GM18861 (cell line): ENCODE measurements at regions not wholly inside any gene's neighbourhood (a gene's known extent, or its start where the extent isn't known, plus 50 kb on each side); places are given as distances from the start of the nearest gene placed in this dataset.

Source experiments
- ATAC-seq: cut with Tn5 transposase; IDR thresholded peaks from one replicate; pipeline ENCODE4 v1.9.1; 2021; ENCODE audit not compliant: unreplicated experiment

GRCh38 chr11:115718945-115719344 is 214.7 kb upstream of the CADM1 start:
- ATAC-seq: no peak

- no peak for ATAC-seq
These were observed 213.9 kb upstream of the CADM1 start for GRCh38 chr11:115718106-115718505.

- no peak for ATAC-seq
These were observed 212.7 kb upstream of the CADM1 start for GRCh38 chr11:115716601-115717529.

GRCh38 chr11:115716080-115716479 is 211.9 kb upstream of the CADM1 start:
- ATAC-seq: no peak

- ATAC-seq: no peak
These were observed 211.1 kb upstream of the CADM1 start for GRCh38 chr11:115715251-115715770.

- no peak for ATAC-seq
These were observed 208.1 kb upstream of the CADM1 start for GRCh38 chr11:115712296-115712695.

GRCh38 chr11:115710980-115711379 is 206.8 kb upstream of the CADM1 start:
- ATAC-seq: no peak

- ATAC-seq: no peak
These were observed 206.2 kb upstream of the CADM1 start for GRCh38 chr11:115710426-115710825.

GRCh38 chr11:115709297-115709696 is 205.1 kb upstream of the CADM1 start:
- ATAC-seq: no peak

GRCh38 chr11:115707180-115707905 is 203.1 kb upstream of the CADM1 start:
- ATAC-seq: no peak

- ATAC-seq: no peak
These were observed 202.5 kb upstream of the CADM1 start for GRCh38 chr11:115706626-115707135.

GRCh38 chr11:115705200-115705599 is 201.0 kb upstream of the CADM1 start:
- ATAC-seq: no peak

- no peak for ATAC-seq
These were observed 197.0 kb upstream of the CADM1 start for GRCh38 chr11:115700981-115701875.

GRCh38 chr11:115700496-115700895 is 196.3 kb upstream of the CADM1 start:
- no peak for ATAC-seq

- ATAC-seq: no peak
These were observed 195.5 kb upstream of the CADM1 start for GRCh38 chr11:115699733-115700132.

- ATAC-seq: no peak
These were observed 195.1 kb upstream of the CADM1 start for GRCh38 chr11:115699326-115699725.

GRCh38 chr11:115698243-115698642 is 194.0 kb upstream of the CADM1 start:
- ATAC-seq: no peak

- ATAC-seq: no peak
These were observed 192.3 kb upstream of the CADM1 start for GRCh38 chr11:115696563-115696962.

GRCh38 chr11:115695677-115696364 is 191.6 kb upstream of the CADM1 start:
- no peak for ATAC-seq

GRCh38 chr11:115693002-115693401 is 188.8 kb upstream of the CADM1 start:
- no peak for ATAC-seq
